Lung microvascular endothelial cell (primary cell): ENCODE measurements at regions not wholly inside any gene's neighbourhood (a gene's known extent, or its start where the extent isn't known, plus 50 kb on each side); places are given as distances from the start of the nearest gene placed in this dataset.
"Not testable (repeated sequence)": the region's sequence is repeated elsewhere in the genome, so short reads cannot be mapped to it uniquely, and the experiment has no call there.

Experiments used
- DNase-seq, 2 donors: peaks; one replicate each; pipeline versions ENCODE4 v3.0.0 to v3.0.0-alpha.2; 2010; ENCODE audit warnings: low read depth in 2 of 2

- no peak for DNase-seq
Measured at GRCh38 chr7:19537942-19538401, 170.9 kb downstream of the POLR1F start.

GRCh38 chr7:19533266-19533665 is 175.6 kb downstream of the POLR1F start:
- no peak for DNase-seq

- no peak for DNase-seq
Measured at GRCh38 chr7:19530852-19531251, 178.0 kb downstream of the POLR1F start.

GRCh38 chr7:19530261-19530660 is 178.6 kb downstream of the POLR1F start:
- no peak for DNase-seq

GRCh38 chr7:19526639-19527038 is 182.2 kb downstream of the POLR1F start:
- no peak for DNase-seq

- no peak for DNase-seq
Measured at GRCh38 chr7:19522486-19522885, 186.4 kb downstream of the POLR1F start.

- no peak for DNase-seq
Measured at GRCh38 chr7:19520392-19520791, 188.4 kb downstream of the POLR1F start.

GRCh38 chr7:19519443-19520021 is 189.3 kb downstream of the POLR1F start:
- DNase-seq = no peak

- not testable (repeated sequence) for DNase-seq
Measured at GRCh38 chr7:19517546-19517945, 191.3 kb downstream of the POLR1F start.

GRCh38 chr7:19508821-19509220 is 200.0 kb downstream of the POLR1F start:
- DNase-seq = no peak

GRCh38 chr7:19508124-19508523 is 200.7 kb downstream of the POLR1F start:
- no peak for DNase-seq

GRCh38 chr7:19491821-19492452 is 216.9 kb downstream of the POLR1F start:
- peak; percentile 17 to 31 for DNase-seq

GRCh38 chr7:19491371-19491770 is 217.5 kb downstream of the POLR1F start:
- no peak for DNase-seq

- DNase-seq = no peak
Measured at GRCh38 chr7:19489162-19489820, 219.5 kb downstream of the POLR1F start.

GRCh38 chr7:19488056-19488455 is 220.8 kb downstream of the POLR1F start:
- no peak for DNase-seq

GRCh38 chr7:19482628-19483027 is 226.2 kb downstream of the POLR1F start:
- no peak for DNase-seq

- no peak for DNase-seq
Measured at GRCh38 chr7:19480383-19480782, 228.5 kb downstream of the POLR1F start.

GRCh38 chr7:19470031-19470430 is 238.8 kb downstream of the POLR1F start:
- DNase-seq = no peak

- no peak for DNase-seq
Measured at GRCh38 chr7:19465861-19466260, 243.0 kb downstream of the POLR1F start.

GRCh38 chr7:19464751-19465150 is 244.1 kb downstream of the POLR1F start:
- DNase-seq = no peak

- DNase-seq = no peak
Measured at GRCh38 chr7:19464241-19464640, 244.6 kb downstream of the POLR1F start.

- no peak for DNase-seq
Measured at GRCh38 chr7:19463581-19463980, 245.3 kb downstream of the POLR1F start.

GRCh38 chr7:19455623-19456022 is 253.2 kb downstream of the POLR1F start:
- DNase-seq = no peak
